Activated T-helper 17 cell treated with anti-CD3 and anti-CD28 coated beads, Interleukin-2, amount 50 U/mL, for 72 hours (primary cell): ENCODE measurements at regions not wholly inside any gene's neighbourhood (a gene's known extent, or its start where the extent isn't known, plus 50 kb on each side); places are given as distances from the start of the nearest gene placed in this dataset.
"Not testable (repeated sequence)": the region's sequence is repeated elsewhere in the genome, so short reads cannot be mapped to it uniquely, and the experiment has no call there.

ENCODE experiments used
- ATAC-seq: fragments of 150-1000 bp; cut with Tn5 transposase; replicated peaks from 2 replicates; pipeline ENCODE4 v1.10.0; 2021; ENCODE audit warnings: mild to moderate bottlenecking, moderate library complexity
- H3K27ac Mint-ChIP-seq: one replicate; pipeline ENCODE4 v1.8.0; 2022; ENCODE audit warnings: mixed read lengths
- H3K27me3 Mint-ChIP-seq: one replicate; pipeline ENCODE4 v1.8.0; 2022; ENCODE audit warnings: mixed read lengths
- H3K36me3 Mint-ChIP-seq: one replicate; pipeline ENCODE4 v1.8.0; 2022; ENCODE audit warnings: low read depth, mild to moderate bottlenecking, mixed read lengths
- H3K4me1 Mint-ChIP-seq: one replicate; pipeline ENCODE4 v1.8.0; 2022; ENCODE audit warnings: mixed read lengths
- H3K4me3 Mint-ChIP-seq: one replicate; pipeline ENCODE4 v1.8.0; 2022; ENCODE audit warnings: mild to moderate bottlenecking, mixed read lengths
- H3K9me3 Mint-ChIP-seq: one replicate; pipeline ENCODE4 v1.8.0; 2022; ENCODE audit warnings: mixed read lengths

GRCh38 chr4:116275006-116275405 is 810.4 kb downstream of the TRAM1L1 start:
- no peaks in the 10 kb centered on the region for H3K36me3 Mint-ChIP-seq
- H3K9me3 Mint-ChIP-seq: no peaks in the 10 kb centered on the region
- H3K27ac Mint-ChIP-seq: no peak overlapping the region
- H3K27me3 Mint-ChIP-seq: no peaks in the 10 kb centered on the region
- H3K4me1 Mint-ChIP-seq: no peaks in the 10 kb centered on the region
- no peak overlapping the region for H3K4me3 Mint-ChIP-seq
- no peak for ATAC-seq

- no peaks in the 10 kb centered on the region for H3K4me1 Mint-ChIP-seq
- no peaks in the 10 kb centered on the region for H3K36me3 Mint-ChIP-seq
Observed at GRCh38 chr4:116272336-116272735, 813.0 kb downstream of the TRAM1L1 start.

GRCh38 chr4:116260931-116261330 is 824.4 kb downstream of the TRAM1L1 start:
- H3K9me3 Mint-ChIP-seq, H3K27me3 Mint-ChIP-seq, H3K4me3 Mint-ChIP-seq, ATAC-seq, H3K4me1 Mint-ChIP-seq, H3K36me3 Mint-ChIP-seq, H3K27ac Mint-ChIP-seq: not testable (repeated sequence)

More at GRCh38 chr4:116272336-116272735, 813.0 kb downstream of the TRAM1L1 start:
- Mint-ChIP-seq H3K9me3 (no peaks in the 10 kb centered on the region), H3K27ac (no peak overlapping the region), H3K4me3 (no peak overlapping the region), H3K27me3 (no peaks in the 10 kb centered on the region)
- ATAC-seq: no peak

- Mint-ChIP-seq H3K27me3 (no peaks in the 10 kb centered on the region), H3K4me1 (no peaks in the 10 kb centered on the region), H3K36me3 (no peaks in the 10 kb centered on the region), H3K27ac (no peak overlapping the region), H3K4me3 (no peak overlapping the region), H3K9me3 (peaks cover 8% of the 10 kb centered on the region)
- no peak for ATAC-seq
Observed at GRCh38 chr4:116244771-116245170, 840.6 kb downstream of the TRAM1L1 start.

- Mint-ChIP-seq H3K4me3 (no peak overlapping the region), H3K36me3 (no peaks in the 10 kb centered on the region), H3K9me3 (peaks cover 8% of the 10 kb centered on the region), H3K27ac (no peak overlapping the region), H3K4me1 (no peaks in the 10 kb centered on the region), H3K27me3 (no peaks in the 10 kb centered on the region)
- no peak for ATAC-seq
Observed at GRCh38 chr4:116243431-116243830, 841.9 kb downstream of the TRAM1L1 start.

- no peak for ATAC-seq
- H3K4me1 Mint-ChIP-seq: no peaks in the 10 kb centered on the region
- H3K4me3 Mint-ChIP-seq: no peak overlapping the region
- H3K27me3 Mint-ChIP-seq: no peaks in the 10 kb centered on the region
- no peaks in the 10 kb centered on the region for H3K9me3 Mint-ChIP-seq
- no peaks in the 10 kb centered on the region for H3K36me3 Mint-ChIP-seq
- H3K27ac Mint-ChIP-seq: no peak overlapping the region
Observed at GRCh38 chr4:116233971-116234370, 851.4 kb downstream of the TRAM1L1 start.

- not testable (repeated sequence) for H3K27me3 Mint-ChIP-seq, H3K4me3 Mint-ChIP-seq, H3K27ac Mint-ChIP-seq, H3K9me3 Mint-ChIP-seq, ATAC-seq, H3K4me1 Mint-ChIP-seq, H3K36me3 Mint-ChIP-seq
Observed at GRCh38 chr4:116231999-116232398, 853.4 kb downstream of the TRAM1L1 start.

- H3K4me3 Mint-ChIP-seq: no peak overlapping the region
- H3K9me3 Mint-ChIP-seq: peaks cover 3% of the 10 kb centered on the region
- no peaks in the 10 kb centered on the region for H3K4me1 Mint-ChIP-seq
- no peaks in the 10 kb centered on the region for H3K27me3 Mint-ChIP-seq
- H3K27ac Mint-ChIP-seq: no peak overlapping the region
- no peaks in the 10 kb centered on the region for H3K36me3 Mint-ChIP-seq
- ATAC-seq: no peak
Observed at GRCh38 chr4:116229420-116229819, 856.0 kb downstream of the TRAM1L1 start.

- H3K27me3 Mint-ChIP-seq: no peaks in the 10 kb centered on the region
- H3K36me3 Mint-ChIP-seq: no peaks in the 10 kb centered on the region
- H3K4me3 Mint-ChIP-seq: no peak overlapping the region
- H3K4me1 Mint-ChIP-seq: no peaks in the 10 kb centered on the region
- no peak overlapping the region for H3K27ac Mint-ChIP-seq
- no peak for ATAC-seq
- H3K9me3 Mint-ChIP-seq: peaks cover 3% of the 10 kb centered on the region
Observed at GRCh38 chr4:116223040-116223732, 862.2 kb downstream of the TRAM1L1 start.

GRCh38 chr4:116217781-116218180 is 867.6 kb downstream of the TRAM1L1 start:
- H3K27me3 Mint-ChIP-seq: no peaks in the 10 kb centered on the region
- H3K4me1 Mint-ChIP-seq: no peaks in the 10 kb centered on the region
- no peak overlapping the region for H3K4me3 Mint-ChIP-seq
- no peak for ATAC-seq
- H3K27ac Mint-ChIP-seq: no peak overlapping the region
- peaks cover 3% of the 10 kb centered on the region for H3K9me3 Mint-ChIP-seq
- no peaks in the 10 kb centered on the region for H3K36me3 Mint-ChIP-seq

GRCh38 chr4:116215622-116216021 is 869.8 kb downstream of the TRAM1L1 start:
- Mint-ChIP-seq H3K27me3 (no peaks in the 10 kb centered on the region), H3K27ac (no peak overlapping the region), H3K4me3 (no peak overlapping the region), H3K4me1 (no peaks in the 10 kb centered on the region), H3K9me3 (peaks cover 3% of the 10 kb centered on the region), H3K36me3 (no peaks in the 10 kb centered on the region)
- no peak for ATAC-seq

GRCh38 chr4:116202524-116202923 is 882.9 kb downstream of the TRAM1L1 start:
- ATAC-seq: no peak
- no peaks in the 10 kb centered on the region for H3K4me1 Mint-ChIP-seq
- no peaks in the 10 kb centered on the region for H3K36me3 Mint-ChIP-seq
- no peak overlapping the region for H3K27ac Mint-ChIP-seq
- no peak overlapping the region for H3K4me3 Mint-ChIP-seq
- H3K9me3 Mint-ChIP-seq: no peaks in the 10 kb centered on the region
- H3K27me3 Mint-ChIP-seq: no peaks in the 10 kb centered on the region

- no peaks in the 10 kb centered on the region for H3K4me1 Mint-ChIP-seq
- H3K36me3 Mint-ChIP-seq: no peaks in the 10 kb centered on the region
- no peaks in the 10 kb centered on the region for H3K9me3 Mint-ChIP-seq
- no peak overlapping the region for H3K27ac Mint-ChIP-seq
- no peak overlapping the region for H3K4me3 Mint-ChIP-seq
- no peak for ATAC-seq
- H3K27me3 Mint-ChIP-seq: no peaks in the 10 kb centered on the region
Observed at GRCh38 chr4:116197317-116197809, 888.0 kb downstream of the TRAM1L1 start.

- ATAC-seq: no peak
- Mint-ChIP-seq H3K4me3 (no peak overlapping the region), H3K9me3 (no peaks in the 10 kb centered on the region), H3K36me3 (no peaks in the 10 kb centered on the region), H3K4me1 (no peaks in the 10 kb centered on the region), H3K27ac (no peak overlapping the region), H3K27me3 (peaks cover 4% of the 10 kb centered on the region)
Observed at GRCh38 chr4:116183241-116183640, 902.1 kb downstream of the TRAM1L1 start.

GRCh38 chr4:116180157-116180601 is 905.2 kb downstream of the TRAM1L1 start:
- peaks cover 4% of the 10 kb centered on the region for H3K27me3 Mint-ChIP-seq
- no peak overlapping the region for H3K27ac Mint-ChIP-seq
- ATAC-seq: no peak
- no peaks in the 10 kb centered on the region for H3K4me1 Mint-ChIP-seq
- H3K4me3 Mint-ChIP-seq: no peak overlapping the region
- no peaks in the 10 kb centered on the region for H3K36me3 Mint-ChIP-seq
- no peaks in the 10 kb centered on the region for H3K9me3 Mint-ChIP-seq

- H3K36me3 Mint-ChIP-seq, H3K9me3 Mint-ChIP-seq, H3K4me3 Mint-ChIP-seq, H3K4me1 Mint-ChIP-seq, ATAC-seq, H3K27ac Mint-ChIP-seq, H3K27me3 Mint-ChIP-seq: not testable (repeated sequence)
Observed at GRCh38 chr4:116151371-116151770, 934.0 kb downstream of the TRAM1L1 start.
